H1 (cell line): ENCODE measurements at regions not wholly inside any gene's neighbourhood (a gene's known extent, or its start where the extent isn't known, plus 50 kb on each side); places are given as distances from the start of the nearest gene placed in this dataset.

Experiments used
- BACH1 ChIP-seq: IDR thresholded peaks from 2 replicates; pipeline ENCODE4 v1.6.1; 2012; ENCODE audit warnings: low read length, improper control_type of control experiment
- CBX5 ChIP-seq: fragments of 300-800, 300-1000 bp; sonication (generic); IDR thresholded peaks from 2 replicates; pipeline ENCODE4 v1.7.1; 2016; ENCODE audit warnings: antibody characterized with exemption, low read length, low read depth
- HDAC2 ChIP-seq, 2 experiments: fragments of 300-600 bp in 1 of 2; sonication (generic) in 1 of 2; IDR thresholded peaks; 2 replicates each; pipeline ENCODE4 v1.6.1; 2011 to 2012; ENCODE audit warnings: low read depth in 2 of 2, low read length in 2 of 2, mild to moderate bottlenecking in 2 of 2, moderate library complexity in 2 of 2, borderline replicate concordance in 1 of 2, inconsistent platforms in 1 of 2
- JUN ChIP-seq: IDR thresholded peaks from 2 replicates; pipeline ENCODE4 v1.6.1; 2011; ENCODE audit warnings: low read depth, mild to moderate bottlenecking, improper control_type of control experiment, low read length
- JUND ChIP-seq: IDR thresholded peaks from 2 replicates; pipeline ENCODE4 v1.6.1; 2011; ENCODE audit warnings: mild to moderate bottlenecking, improper control_type of control experiment, low read length
- TBP ChIP-seq: IDR thresholded peaks from 2 replicates; pipeline ENCODE4 v1.6.1; 2011; ENCODE audit warnings: low read depth, low read length, improper control_type of control experiment
- TEAD4 ChIP-seq: IDR thresholded peaks from 2 replicates; pipeline ENCODE4 v1.6.1; 2012; ENCODE audit warnings: low read depth, low read length, inconsistent platforms, mixed read lengths
- TF ChIP-seq, protein P1 (sequence below): fragments of 300-600 bp; sonication (generic); IDR thresholded peaks from 2 replicates; pipeline ENCODE4 v1.7.1; 2012; ENCODE audit warnings: low read length, moderate library complexity, mild to moderate bottlenecking, inconsistent platforms; ENCODE audit not compliant: insufficient replicate concordance
- TF ChIP-seq, protein P2 (sequence below), 3 experiments: IDR thresholded peaks; 1 replicate in 2 of 3; 2 replicates in 1 of 3; pipeline versions ENCODE4 v1.5.1 to v1.6.1; 2011; ENCODE audit warnings: low read length in 3 of 3, mild to moderate bottlenecking in 3 of 3, inconsistent platforms in 2 of 3, low read depth in 1 of 3, moderate library complexity in 1 of 3; ENCODE audit not compliant: insufficient read depth in 1 of 3; ENCODE audit errors: control extremely low read depth in 1 of 3

DNA sequence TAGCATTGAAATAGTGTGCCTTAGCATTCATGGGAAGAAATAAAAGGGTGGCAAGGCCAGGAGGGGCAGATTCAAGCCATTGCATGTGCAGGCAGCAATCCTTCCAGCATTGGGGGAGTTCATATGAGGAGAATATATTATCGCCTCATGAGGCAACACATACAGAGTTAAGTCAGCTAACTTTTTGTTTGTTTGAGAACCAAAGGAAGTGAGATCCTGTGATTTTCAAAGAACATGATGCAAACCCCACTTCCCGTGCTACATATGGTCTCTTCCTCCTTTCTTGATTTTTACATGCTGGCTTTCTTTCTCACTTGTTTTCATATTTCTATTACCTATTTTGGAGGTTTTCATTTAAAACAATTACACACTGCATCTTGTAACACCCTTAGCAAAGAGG is 579.7 kb upstream of the ARID1B start (continued):
- TF ChIP-seq, protein P1, sequence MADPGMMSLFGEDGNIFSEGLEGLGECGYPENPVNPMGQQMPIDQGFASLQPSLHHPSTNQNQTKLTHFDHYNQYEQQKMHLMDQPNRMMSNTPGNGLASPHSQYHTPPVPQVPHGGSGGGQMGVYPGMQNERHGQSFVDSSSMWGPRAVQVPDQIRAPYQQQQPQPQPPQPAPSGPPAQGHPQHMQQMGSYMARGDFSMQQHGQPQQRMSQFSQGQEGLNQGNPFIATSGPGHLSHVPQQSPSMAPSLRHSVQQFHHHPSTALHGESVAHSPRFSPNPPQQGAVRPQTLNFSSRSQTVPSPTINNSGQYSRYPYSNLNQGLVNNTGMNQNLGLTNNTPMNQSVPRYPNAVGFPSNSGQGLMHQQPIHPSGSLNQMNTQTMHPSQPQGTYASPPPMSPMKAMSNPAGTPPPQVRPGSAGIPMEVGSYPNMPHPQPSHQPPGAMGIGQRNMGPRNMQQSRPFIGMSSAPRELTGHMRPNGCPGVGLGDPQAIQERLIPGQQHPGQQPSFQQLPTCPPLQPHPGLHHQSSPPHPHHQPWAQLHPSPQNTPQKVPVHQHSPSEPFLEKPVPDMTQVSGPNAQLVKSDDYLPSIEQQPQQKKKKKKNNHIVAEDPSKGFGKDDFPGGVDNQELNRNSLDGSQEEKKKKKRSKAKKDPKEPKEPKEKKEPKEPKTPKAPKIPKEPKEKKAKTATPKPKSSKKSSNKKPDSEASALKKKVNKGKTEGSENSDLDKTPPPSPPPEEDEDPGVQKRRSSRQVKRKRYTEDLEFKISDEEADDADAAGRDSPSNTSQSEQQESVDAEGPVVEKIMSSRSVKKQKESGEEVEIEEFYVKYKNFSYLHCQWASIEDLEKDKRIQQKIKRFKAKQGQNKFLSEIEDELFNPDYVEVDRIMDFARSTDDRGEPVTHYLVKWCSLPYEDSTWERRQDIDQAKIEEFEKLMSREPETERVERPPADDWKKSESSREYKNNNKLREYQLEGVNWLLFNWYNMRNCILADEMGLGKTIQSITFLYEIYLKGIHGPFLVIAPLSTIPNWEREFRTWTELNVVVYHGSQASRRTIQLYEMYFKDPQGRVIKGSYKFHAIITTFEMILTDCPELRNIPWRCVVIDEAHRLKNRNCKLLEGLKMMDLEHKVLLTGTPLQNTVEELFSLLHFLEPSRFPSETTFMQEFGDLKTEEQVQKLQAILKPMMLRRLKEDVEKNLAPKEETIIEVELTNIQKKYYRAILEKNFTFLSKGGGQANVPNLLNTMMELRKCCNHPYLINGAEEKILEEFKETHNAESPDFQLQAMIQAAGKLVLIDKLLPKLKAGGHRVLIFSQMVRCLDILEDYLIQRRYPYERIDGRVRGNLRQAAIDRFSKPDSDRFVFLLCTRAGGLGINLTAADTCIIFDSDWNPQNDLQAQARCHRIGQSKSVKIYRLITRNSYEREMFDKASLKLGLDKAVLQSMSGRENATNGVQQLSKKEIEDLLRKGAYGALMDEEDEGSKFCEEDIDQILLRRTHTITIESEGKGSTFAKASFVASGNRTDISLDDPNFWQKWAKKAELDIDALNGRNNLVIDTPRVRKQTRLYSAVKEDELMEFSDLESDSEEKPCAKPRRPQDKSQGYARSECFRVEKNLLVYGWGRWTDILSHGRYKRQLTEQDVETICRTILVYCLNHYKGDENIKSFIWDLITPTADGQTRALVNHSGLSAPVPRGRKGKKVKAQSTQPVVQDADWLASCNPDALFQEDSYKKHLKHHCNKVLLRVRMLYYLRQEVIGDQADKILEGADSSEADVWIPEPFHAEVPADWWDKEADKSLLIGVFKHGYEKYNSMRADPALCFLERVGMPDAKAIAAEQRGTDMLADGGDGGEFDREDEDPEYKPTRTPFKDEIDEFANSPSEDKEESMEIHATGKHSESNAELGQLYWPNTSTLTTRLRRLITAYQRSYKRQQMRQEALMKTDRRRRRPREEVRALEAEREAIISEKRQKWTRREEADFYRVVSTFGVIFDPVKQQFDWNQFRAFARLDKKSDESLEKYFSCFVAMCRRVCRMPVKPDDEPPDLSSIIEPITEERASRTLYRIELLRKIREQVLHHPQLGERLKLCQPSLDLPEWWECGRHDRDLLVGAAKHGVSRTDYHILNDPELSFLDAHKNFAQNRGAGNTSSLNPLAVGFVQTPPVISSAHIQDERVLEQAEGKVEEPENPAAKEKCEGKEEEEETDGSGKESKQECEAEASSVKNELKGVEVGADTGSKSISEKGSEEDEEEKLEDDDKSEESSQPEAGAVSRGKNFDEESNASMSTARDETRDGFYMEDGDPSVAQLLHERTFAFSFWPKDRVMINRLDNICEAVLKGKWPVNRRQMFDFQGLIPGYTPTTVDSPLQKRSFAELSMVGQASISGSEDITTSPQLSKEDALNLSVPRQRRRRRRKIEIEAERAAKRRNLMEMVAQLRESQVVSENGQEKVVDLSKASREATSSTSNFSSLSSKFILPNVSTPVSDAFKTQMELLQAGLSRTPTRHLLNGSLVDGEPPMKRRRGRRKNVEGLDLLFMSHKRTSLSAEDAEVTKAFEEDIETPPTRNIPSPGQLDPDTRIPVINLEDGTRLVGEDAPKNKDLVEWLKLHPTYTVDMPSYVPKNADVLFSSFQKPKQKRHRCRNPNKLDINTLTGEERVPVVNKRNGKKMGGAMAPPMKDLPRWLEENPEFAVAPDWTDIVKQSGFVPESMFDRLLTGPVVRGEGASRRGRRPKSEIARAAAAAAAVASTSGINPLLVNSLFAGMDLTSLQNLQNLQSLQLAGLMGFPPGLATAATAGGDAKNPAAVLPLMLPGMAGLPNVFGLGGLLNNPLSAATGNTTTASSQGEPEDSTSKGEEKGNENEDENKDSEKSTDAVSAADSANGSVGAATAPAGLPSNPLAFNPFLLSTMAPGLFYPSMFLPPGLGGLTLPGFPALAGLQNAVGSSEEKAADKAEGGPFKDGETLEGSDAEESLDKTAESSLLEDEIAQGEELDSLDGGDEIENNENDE: no peak
- TF ChIP-seq JUN (no peak), CBX5 (no peak), JUND (no peak), TBP (no peak), HDAC2 (IDR thresholded peaks at IDR 0.05; ENCODE audit: borderline replicate concordance in 1 of 2, low read depth in 2 of 2, low read length in 2 of 2) (no peak), TEAD4 (no peak), BACH1 (no peak)
- TF ChIP-seq, protein P2, sequence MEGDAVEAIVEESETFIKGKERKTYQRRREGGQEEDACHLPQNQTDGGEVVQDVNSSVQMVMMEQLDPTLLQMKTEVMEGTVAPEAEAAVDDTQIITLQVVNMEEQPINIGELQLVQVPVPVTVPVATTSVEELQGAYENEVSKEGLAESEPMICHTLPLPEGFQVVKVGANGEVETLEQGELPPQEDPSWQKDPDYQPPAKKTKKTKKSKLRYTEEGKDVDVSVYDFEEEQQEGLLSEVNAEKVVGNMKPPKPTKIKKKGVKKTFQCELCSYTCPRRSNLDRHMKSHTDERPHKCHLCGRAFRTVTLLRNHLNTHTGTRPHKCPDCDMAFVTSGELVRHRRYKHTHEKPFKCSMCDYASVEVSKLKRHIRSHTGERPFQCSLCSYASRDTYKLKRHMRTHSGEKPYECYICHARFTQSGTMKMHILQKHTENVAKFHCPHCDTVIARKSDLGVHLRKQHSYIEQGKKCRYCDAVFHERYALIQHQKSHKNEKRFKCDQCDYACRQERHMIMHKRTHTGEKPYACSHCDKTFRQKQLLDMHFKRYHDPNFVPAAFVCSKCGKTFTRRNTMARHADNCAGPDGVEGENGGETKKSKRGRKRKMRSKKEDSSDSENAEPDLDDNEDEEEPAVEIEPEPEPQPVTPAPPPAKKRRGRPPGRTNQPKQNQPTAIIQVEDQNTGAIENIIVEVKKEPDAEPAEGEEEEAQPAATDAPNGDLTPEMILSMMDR (IDR thresholded peaks at IDR 0.05; ENCODE audit: control extremely low read depth in 1 of 3, insufficient read depth in 1 of 3, low read depth in 1 of 3, low read length in 3 of 3): no peak
